ENCODE measurements at regions not wholly inside any gene's neighbourhood (a gene's known extent, or its start where the extent isn't known, plus 50 kb on each side); places are given as distances from the start of the nearest gene placed in this dataset.

- peak; percentile 37 for DNase-seq
Observed at GRCh38 chr2:240227538-240228428, 87.3 kb upstream of the OTOS start.

GRCh38 chr2:240229005-240229404, 88.5 kb upstream of the OTOS start:
- no peak for DNase-seq

DNA sequence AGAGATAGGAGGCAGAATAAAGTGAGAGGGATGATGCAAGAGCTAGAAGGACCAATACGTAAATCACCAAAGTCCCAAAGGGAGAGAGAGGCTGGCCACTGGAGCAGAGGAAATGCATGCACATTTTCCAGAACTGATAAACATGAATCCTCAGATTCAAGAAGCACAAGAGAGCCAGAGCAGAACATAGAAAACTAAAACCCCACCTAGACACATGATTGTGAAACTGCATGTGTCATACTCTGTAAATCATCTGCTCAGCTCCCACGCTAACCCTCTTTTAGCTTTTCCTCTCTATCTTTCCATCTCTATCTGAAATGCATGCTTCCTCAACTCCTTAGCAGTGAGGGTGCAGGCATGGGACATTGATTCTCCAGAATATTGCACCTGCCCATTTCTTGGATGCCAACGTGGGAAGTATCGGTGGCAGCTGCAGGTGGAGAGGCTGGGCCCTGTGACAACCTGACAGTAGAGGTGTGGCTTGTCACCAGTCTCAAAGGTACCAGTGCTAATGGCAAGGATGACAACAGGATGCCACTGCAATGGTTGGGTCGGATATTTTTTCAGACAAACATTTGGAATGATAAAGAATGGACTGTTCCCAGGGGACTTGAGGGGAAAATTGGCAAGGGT, 89.3 kb upstream of the OTOS start:
- DNase-seq, result no peak

DNA sequence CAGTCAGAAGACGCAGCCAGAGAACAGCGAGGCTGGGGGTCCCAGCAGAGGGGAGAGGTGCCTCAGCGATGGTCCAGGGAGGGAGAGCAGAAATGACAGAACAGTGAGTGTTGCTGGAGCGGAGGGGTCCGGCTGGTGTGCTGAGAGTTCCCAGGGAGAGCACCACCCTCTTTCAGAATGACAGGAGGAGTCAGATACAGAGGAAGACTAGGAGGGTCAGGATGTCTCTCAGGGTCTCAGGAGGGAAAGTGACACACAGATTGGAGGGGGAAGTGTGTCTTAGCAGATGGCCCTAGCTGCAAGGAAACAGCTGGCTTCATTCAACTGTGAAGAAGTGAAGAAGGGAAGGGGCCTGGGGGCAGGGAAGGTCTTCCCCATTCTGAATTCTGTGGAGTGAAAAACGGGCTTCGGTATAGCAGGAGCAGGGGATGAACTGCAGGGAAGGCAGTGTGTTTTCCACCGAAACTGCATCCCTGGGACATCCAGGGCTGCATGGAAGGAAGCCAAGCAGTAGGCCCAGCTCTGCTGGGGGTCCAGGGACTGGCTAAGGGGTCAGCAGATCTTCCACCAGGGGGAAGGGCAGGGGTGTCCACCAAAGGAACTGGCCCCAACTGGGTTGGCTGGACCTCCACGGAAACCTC, 90.0 kb upstream of the OTOS start:
- no peak for DNase-seq

- DNase-seq, result peak; percentile 47
Observed at GRCh38 chr2:240231838-240232244, 91.4 kb upstream of the OTOS start.

DNA sequence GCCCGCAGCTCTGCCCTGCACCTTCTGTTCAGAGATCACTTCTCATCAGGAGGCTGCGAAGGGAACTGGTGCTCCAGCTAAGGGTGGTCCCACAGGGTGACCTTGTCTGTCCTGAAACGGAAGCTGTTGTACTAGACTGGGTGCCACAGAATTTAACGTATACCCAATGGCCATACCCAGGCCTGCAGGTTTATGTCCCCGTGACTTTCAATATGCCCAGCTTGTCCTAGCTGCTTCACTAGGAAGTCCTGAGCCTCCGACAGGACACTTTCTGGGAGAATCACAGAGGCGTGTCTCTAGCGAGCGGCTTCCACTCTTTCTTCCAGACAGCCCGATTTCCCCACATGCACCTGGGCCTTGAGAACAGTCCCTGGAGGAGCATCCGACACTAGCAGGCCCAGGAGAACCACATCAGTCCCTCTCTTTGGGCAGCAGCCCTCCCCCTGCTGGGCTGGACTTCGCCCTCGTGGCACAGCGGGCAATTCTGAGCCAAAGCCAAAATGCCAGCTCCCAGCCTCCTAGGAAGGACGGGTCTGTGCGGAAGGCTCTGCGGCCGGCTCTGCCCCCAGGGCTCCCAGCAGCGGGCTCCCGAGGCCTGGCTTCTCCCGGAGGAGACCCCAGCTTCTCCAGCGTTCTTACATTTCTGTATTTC, 91.9 kb upstream of the OTOS start:
- DNase-seq, result no peak

- peak; percentile 92 for DNase-seq
Observed at GRCh38 chr2:240232961-240233884, 92.8 kb upstream of the OTOS start.

GRCh38 chr2:240233885-240234502, 93.5 kb upstream of the OTOS start:
- DNase-seq, result no peak

- peak; percentile 51 for DNase-seq
Observed at GRCh38 chr2:240234503-240234951, 94.1 kb upstream of the OTOS start.

GRCh38 chr2:240235149-240235803, 94.8 kb upstream of the OTOS start:
- peak; percentile 45 for DNase-seq

DNA sequence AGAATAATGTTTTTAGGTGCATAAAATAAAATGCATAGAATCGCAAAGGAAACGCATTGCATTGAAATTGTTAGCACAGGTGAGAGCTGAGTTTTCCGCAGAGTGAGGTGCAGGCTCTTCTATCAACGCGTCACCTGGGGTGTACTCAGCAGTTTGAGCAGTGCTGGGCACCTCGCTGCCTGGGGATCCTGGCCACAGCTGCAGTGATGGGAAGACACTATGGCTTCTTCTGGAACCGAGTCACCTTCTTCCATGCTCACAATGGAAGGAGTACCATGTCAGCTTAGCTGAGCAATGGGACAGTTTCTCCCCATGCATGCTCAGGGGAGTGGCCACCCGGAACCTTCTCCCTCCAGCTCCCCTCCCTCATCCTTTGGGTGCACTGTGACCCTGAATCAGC, 95.4 kb upstream of the OTOS start:
- DNase-seq, result no peak

GRCh38 chr2:240236217-240237111, 96.0 kb upstream of the OTOS start:
- DNase-seq, result peak; percentile 59

DNA sequence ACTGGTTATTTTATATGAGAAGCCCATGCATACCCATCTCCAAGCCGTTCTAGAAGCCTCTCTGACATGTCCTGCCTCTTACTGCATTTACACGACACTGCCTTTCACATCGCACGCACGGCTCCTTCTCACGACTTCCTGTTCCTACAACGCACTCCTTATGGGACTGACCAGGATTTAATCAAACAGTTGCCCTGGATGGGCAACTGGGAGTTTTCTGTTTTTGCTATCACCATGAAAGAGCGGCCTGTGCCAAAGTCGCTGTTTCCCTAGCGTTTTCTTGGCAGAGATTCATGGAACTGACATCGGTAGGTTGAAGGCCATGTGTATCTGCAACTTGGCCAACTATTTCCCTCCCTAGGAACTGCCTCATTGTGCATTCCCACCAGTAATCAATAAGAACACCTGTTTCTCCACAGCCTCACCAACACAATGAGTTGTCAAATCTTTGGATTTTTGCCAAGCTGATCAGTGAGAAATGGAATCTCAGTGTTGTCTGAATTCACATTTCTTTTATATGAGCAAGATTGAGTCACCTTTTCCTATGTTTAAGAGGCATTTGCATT, 97.2 kb upstream of the OTOS start:
- DNase-seq, result peak; percentile 29

DNA sequence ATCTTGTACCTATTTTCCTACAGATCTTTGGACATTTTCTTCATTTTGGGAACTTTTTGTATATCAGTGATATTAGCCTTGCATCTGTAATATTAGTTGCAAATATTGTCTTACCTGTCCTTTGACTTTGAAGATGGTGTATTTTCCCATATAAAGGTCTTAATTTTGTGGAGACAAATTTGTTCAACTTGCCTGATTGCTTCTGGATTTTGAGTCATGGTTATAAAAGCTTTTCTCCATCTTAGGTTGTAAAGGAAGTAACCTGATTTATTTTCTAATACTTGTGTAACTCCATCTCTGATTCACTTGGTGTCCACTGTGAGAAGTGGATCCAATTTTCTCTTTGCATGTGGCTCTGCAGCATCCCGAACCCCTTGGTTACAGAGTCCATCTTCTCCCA, 97.7 kb upstream of the OTOS start:
- no peak for DNase-seq

- peak; percentile 35 for DNase-seq
Observed at GRCh38 chr2:240238786-240239185, 98.3 kb upstream of the OTOS start.

DNA sequence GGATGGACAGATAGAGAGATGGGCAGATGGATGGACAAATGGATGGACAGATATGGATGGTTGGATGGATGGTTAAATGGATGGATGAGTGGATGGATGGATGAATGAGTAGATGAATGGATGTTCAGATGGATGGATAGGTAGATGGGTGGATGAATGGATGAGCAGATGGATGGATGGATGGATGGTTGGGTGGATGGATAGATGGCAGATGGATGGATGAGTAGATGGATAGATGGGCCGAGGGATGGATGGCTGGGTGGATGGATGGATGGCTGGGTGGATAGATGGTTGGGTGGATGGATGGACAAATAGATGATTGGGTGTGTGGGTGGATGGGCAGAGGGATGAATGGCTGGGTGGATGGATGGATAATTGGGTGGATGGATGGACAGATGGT, 98.9 kb upstream of the OTOS start:
- peak; percentile 25 for DNase-seq

DNA sequence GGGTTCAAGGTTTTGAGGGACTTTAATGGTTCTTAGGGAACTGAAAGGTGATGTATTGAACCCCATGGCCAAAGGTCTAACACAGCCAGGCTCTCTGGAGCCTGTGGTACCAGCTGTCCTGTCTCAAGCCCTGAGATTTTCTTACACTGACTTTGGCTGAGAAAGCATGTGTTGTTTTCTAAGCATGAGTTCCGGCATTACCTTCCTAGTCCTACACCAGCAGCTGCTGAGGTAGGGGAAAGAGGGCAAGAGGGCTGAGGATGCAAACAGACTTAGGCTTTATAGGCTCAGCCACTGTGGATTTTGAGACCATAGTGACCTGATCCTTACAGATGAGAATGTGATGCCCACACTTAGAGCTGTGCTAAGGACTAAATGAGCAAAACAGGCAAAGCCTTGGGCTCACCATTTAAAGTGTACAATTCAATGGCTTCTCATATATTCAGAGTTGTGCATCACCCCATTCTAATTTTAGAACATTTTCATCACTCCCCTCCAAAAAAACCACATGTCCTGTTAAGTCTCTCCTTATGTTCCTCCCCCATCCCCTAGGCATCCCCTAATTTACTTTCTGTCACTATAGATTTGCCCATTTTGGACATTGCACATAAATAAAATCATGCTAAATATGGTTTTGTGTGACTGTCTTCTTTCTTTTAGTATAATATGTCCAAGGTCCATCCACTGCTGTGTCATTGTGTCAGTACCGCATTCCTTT, 99.7 kb upstream of the OTOS start:
- peak; percentile 35 for DNase-seq

- DNase-seq, result no peak
Observed at GRCh38 chr2:240240781-240241180, 100.3 kb upstream of the OTOS start.

- no peak for DNase-seq
Observed at GRCh38 chr2:240241572-240241971, 101.1 kb upstream of the OTOS start.

Data from islet precursor cell (in vitro differentiated cells).